Stimulated activated CD8-positive, alpha-beta memory T cell treated with anti-CD3 and anti-CD28 coated beads, Interleukin-12 subunit alpha, Interleukin-12 subunit beta, amount 100 ng/mL, for 24 hours (primary cell): ENCODE measurements at regions not wholly inside any gene's neighbourhood (a gene's known extent, or its start where the extent isn't known, plus 50 kb on each side); places are given as distances from the start of the nearest gene placed in this dataset.

Experiments used
- DNase-seq: peaks from one replicate; pipeline ENCODE4 v3.0.0-alpha.2; 2020; ENCODE audit errors: extremely low read depth

- DNase-seq, result no peak
Measured at GRCh38 chr2:172204309-172204708, 101.6 kb upstream of the DLX2 start.

GRCh38 chr2:172204762-172205161 is 102.1 kb upstream of the DLX2 start:
- no peak for DNase-seq

GRCh38 chr2:172205292-172205691 is 102.6 kb upstream of the DLX2 start:
- DNase-seq, result no peak

- no peak for DNase-seq
Measured at GRCh38 chr2:172207911-172208310, 105.2 kb upstream of the DLX2 start.

GRCh38 chr2:172208791-172209325 is 106.2 kb upstream of the DLX2 start:
- DNase-seq, result no peak

GRCh38 chr2:172210599-172210998 is 107.9 kb upstream of the DLX2 start:
- DNase-seq, result no peak

GRCh38 chr2:172211512-172211911 is 108.8 kb upstream of the DLX2 start:
- DNase-seq, result no peak

GRCh38 chr2:172213116-172213860 is 110.6 kb upstream of the DLX2 start:
- no peak for DNase-seq

GRCh38 chr2:172214252-172214651 is 111.6 kb upstream of the DLX2 start:
- DNase-seq, result no peak

GRCh38 chr2:172215172-172215935 is 112.7 kb upstream of the DLX2 start:
- no peak for DNase-seq

GRCh38 chr2:172215936-172216335 is 113.2 kb upstream of the DLX2 start:
- no peak for DNase-seq

GRCh38 chr2:172216477-172216876 is 113.8 kb upstream of the DLX2 start:
- no peak for DNase-seq

- DNase-seq, result no peak
Measured at GRCh38 chr2:172219201-172219600, 116.5 kb upstream of the DLX2 start.

- no peak for DNase-seq
Measured at GRCh38 chr2:172220121-172220520, 117.4 kb upstream of the DLX2 start.

GRCh38 chr2:172223601-172224054 is 120.9 kb upstream of the DLX2 start:
- DNase-seq, result no peak

- no peak for DNase-seq
Measured at GRCh38 chr2:172225786-172226185, 123.1 kb upstream of the DLX2 start.

GRCh38 chr2:172226244-172227061 is 123.8 kb upstream of the DLX2 start:
- peak; percentile 5 for DNase-seq

GRCh38 chr2:172227719-172228118 is 125.0 kb upstream of the DLX2 start:
- no peak for DNase-seq

- no peak for DNase-seq
Measured at GRCh38 chr2:172228177-172228808, 125.6 kb upstream of the DLX2 start.

- DNase-seq, result no peak
Measured at GRCh38 chr2:172229125-172229524, 126.4 kb upstream of the DLX2 start.

- DNase-seq, result no peak
Measured at GRCh38 chr2:172230332-172230888, 127.7 kb upstream of the DLX2 start.
